ENCODE measurements at regions not wholly inside any gene's neighbourhood (a gene's known extent, or its start where the extent isn't known, plus 50 kb on each side); places are given as distances from the start of the nearest gene placed in this dataset.

- CTCF ChIA-PET, result no interaction called here
- no peaks in the 10 kb centered on the region for H3K27me3 ChIP-seq (ENCODE audit: control insufficient read depth, insufficient read depth, low read length)
- no peak for DNase-seq (ENCODE audit: low read depth)
- POLR2A ChIA-PET, result no interaction called here
- H3K4me3 ChIP-seq (ENCODE audit: low read depth, low read length), result no peak overlapping the region
- no peak for TF ChIP-seq CTCF (IDR thresholded peaks at IDR 0.05; ENCODE audit: insufficient read depth, low read depth, low read length)
- no peaks in the 10 kb centered on the region for H3K36me3 ChIP-seq (ENCODE audit: control insufficient read depth, insufficient read depth, low read length)
These were observed 773.4 kb downstream of the EFNB2 start for GRCh38 chr13:105762096-105762495.

DNA sequence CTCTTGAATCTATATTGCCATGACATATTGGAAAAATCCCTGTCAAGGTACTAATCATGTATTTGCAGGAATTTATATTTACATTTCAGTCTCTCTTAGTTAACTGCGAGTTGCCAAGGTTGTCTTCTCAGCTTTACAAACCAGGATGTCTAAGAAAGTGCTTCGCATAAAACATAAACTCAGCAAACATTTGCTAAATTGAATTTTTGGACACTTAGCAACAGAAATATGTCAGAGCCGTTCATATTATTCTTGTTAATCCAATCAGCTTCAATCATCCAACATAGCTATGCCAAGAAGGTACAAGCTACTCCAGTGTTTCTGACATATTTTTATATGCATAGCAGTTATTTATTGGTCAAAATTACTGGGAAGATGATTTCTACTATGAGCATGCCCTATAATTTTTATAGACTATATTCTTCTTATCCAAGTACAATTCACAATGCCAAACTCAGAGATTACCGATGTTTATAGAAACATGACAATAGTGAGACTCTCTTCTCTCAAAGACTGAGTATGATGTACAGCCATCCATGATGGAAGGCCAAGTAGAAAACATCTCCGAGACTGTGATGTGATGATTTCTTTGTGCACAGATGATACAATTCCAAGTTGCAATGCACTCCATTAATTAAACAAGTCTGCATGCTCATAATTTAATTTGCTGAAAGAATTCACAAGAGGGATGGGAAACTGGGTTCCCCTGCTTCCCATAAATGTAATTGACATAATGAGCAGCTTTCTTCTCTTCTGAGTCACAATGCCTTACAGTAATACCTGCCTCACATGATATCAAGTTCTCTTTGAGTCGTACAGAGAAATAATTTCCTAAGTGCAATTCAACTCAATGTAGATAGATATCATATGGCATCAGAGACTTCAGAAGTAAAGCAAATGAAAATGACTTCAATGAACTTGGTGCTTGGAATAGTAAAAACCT is 776.3 kb downstream of the EFNB2 start:
- CTCF ChIA-PET, result interaction anchor here (0.6 to 0.7 kb wide), 2 partner anchors 935 to 1389 kb away, joined by 3 to 4 read pairs; no protein-coding TSS in a partner anchor
- no peak for DNase-seq (ENCODE audit: low read depth)
- POLR2A ChIA-PET, result no interaction called here
- Histone ChIP-seq H3K27me3 (ENCODE audit: control insufficient read depth, insufficient read depth, low read length) (no peaks in the 10 kb centered on the region), H3K4me3 (ENCODE audit: low read depth, low read length) (no peak overlapping the region), H3K36me3 (ENCODE audit: control insufficient read depth, insufficient read depth, low read length) (no peaks in the 10 kb centered on the region)
- TF ChIP-seq CTCF (IDR thresholded peaks at IDR 0.05; ENCODE audit: insufficient read depth, low read depth, low read length), result no peak

- no peak for DNase-seq (ENCODE audit: low read depth)
- TF ChIP-seq CTCF (IDR thresholded peaks at IDR 0.05; ENCODE audit: insufficient read depth, low read depth, low read length), result no peak
- no peak overlapping the region for H3K4me3 ChIP-seq (ENCODE audit: low read depth, low read length)
- H3K36me3 ChIP-seq (ENCODE audit: control insufficient read depth, insufficient read depth, low read length), result no peaks in the 10 kb centered on the region
- H3K27me3 ChIP-seq (ENCODE audit: control insufficient read depth, insufficient read depth, low read length), result no peaks in the 10 kb centered on the region
- POLR2A ChIA-PET, result no interaction called here
- CTCF ChIA-PET, result no interaction called here
These were observed 794.7 kb downstream of the EFNB2 start for GRCh38 chr13:105740739-105741138.

DNA sequence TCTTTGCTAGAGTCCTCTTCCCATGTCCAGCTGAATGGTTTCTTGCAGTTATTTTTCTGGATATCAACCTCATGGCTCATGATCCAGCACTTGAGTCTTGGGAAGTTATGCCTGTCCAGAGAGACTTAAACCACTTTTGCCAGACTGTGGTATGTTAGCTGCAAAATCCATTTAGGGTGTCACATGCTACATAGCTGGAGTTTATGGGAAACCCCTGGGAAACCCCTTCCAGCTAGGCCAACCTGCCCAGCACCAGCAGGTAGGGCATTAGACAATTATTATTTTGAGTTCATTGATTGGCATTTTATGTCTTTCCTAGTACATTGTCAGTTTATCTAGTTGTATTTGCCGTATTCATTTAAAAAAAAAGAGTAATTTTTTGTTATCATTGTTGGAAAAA is 797.8 kb downstream of the EFNB2 start:
- Histone ChIP-seq H3K27me3 (ENCODE audit: control insufficient read depth, insufficient read depth, low read length) (no peaks in the 10 kb centered on the region), H3K36me3 (ENCODE audit: control insufficient read depth, insufficient read depth, low read length) (no peaks in the 10 kb centered on the region), H3K4me3 (ENCODE audit: low read depth, low read length) (no peak overlapping the region)
- no peak for TF ChIP-seq CTCF (IDR thresholded peaks at IDR 0.05; ENCODE audit: insufficient read depth, low read depth, low read length)
- no peak for DNase-seq (ENCODE audit: low read depth)
- ChIA-PET POLR2A (no interaction called here), CTCF (no interaction called here)

- Histone ChIP-seq H3K27me3 (ENCODE audit: control insufficient read depth, insufficient read depth, low read length) (no peaks in the 10 kb centered on the region), H3K4me3 (ENCODE audit: low read depth, low read length) (no peak overlapping the region), H3K36me3 (ENCODE audit: control insufficient read depth, insufficient read depth, low read length) (no peaks in the 10 kb centered on the region)
- DNase-seq (ENCODE audit: low read depth), result no peak
- CTCF ChIA-PET, result no interaction called here
- TF ChIP-seq CTCF (IDR thresholded peaks at IDR 0.05; ENCODE audit: insufficient read depth, low read depth, low read length), result no peak
- POLR2A ChIA-PET, result no interaction called here
These were observed 800.2 kb downstream of the EFNB2 start for GRCh38 chr13:105735281-105735680.

Measured in BJ (cell line).